Epidermal melanocyte (primary cell): ENCODE measurements at regions not wholly inside any gene's neighbourhood (a gene's known extent, or its start where the extent isn't known, plus 50 kb on each side); places are given as distances from the start of the nearest gene placed in this dataset.
"Not testable (repeated sequence)": the region's sequence is repeated elsewhere in the genome, so short reads cannot be mapped to it uniquely, and the experiment has no call there.

ENCODE experiments used
- DNase-seq: peaks from one replicate; pipeline ENCODE4 v3.0.0; 2011; ENCODE audit warnings: low spot score; ENCODE audit not compliant: insufficient read length

- DNase-seq: no peak
Observed at GRCh38 chr17:77841742-77842527, 116.6 kb upstream of the TNRC6C start.

- DNase-seq: no peak
Observed at GRCh38 chr17:77842528-77843147, 115.9 kb upstream of the TNRC6C start.

- DNase-seq: not testable (repeated sequence)
Observed at GRCh38 chr17:77843255-77843895, 115.1 kb upstream of the TNRC6C start.

- DNase-seq: no peak
Observed at GRCh38 chr17:77843896-77844295, 114.6 kb upstream of the TNRC6C start.

- DNase-seq: no peak
Observed at GRCh38 chr17:77844681-77845080, 113.8 kb upstream of the TNRC6C start.

GRCh38 chr17:77845541-77846225 lies 112.8 kb upstream of the TNRC6C start:
- DNase-seq: no peak

GRCh38 chr17:77846531-77847085 lies 111.9 kb upstream of the TNRC6C start:
- no peak for DNase-seq

GRCh38 chr17:77847221-77848085 lies 111.0 kb upstream of the TNRC6C start:
- no peak for DNase-seq

GRCh38 chr17:77848257-77848656 lies 110.2 kb upstream of the TNRC6C start:
- no peak for DNase-seq

GRCh38 chr17:77849239-77849638 lies 109.3 kb upstream of the TNRC6C start:
- DNase-seq: no peak

- no peak for DNase-seq
Observed at GRCh38 chr17:77851921-77852320, 106.6 kb upstream of the TNRC6C start.

GRCh38 chr17:77852731-77853130 lies 105.8 kb upstream of the TNRC6C start:
- DNase-seq: no peak

- DNase-seq: no peak
Observed at GRCh38 chr17:77853191-77853977, 105.1 kb upstream of the TNRC6C start.

- no peak for DNase-seq
Observed at GRCh38 chr17:77854083-77854758, 104.3 kb upstream of the TNRC6C start.

GRCh38 chr17:77854759-77855745 lies 103.5 kb upstream of the TNRC6C start:
- DNase-seq: no peak

GRCh38 chr17:77856551-77857305 lies 101.8 kb upstream of the TNRC6C start:
- DNase-seq: no peak

- no peak for DNase-seq
Observed at GRCh38 chr17:77857306-77857555, 101.3 kb upstream of the TNRC6C start.

GRCh38 chr17:77857613-77858012 lies 100.9 kb upstream of the TNRC6C start:
- no peak for DNase-seq
